HG03342 (cell line): ENCODE measurements at regions not wholly inside any gene's neighbourhood (a gene's known extent, or its start where the extent isn't known, plus 50 kb on each side); places are given as distances from the start of the nearest gene placed in this dataset.
"Not testable (repeated sequence)": the region's sequence is repeated elsewhere in the genome, so short reads cannot be mapped to it uniquely, and the experiment has no call there.

Experiments used
- ATAC-seq: cut with Tn5 transposase; IDR thresholded peaks from one replicate; pipeline ENCODE4 v1.9.1; 2021; ENCODE audit warnings: mild to moderate bottlenecking, moderate library complexity; ENCODE audit not compliant: unreplicated experiment

GRCh38 chr1:199808110-199808870 is 219.2 kb upstream of the NR5A2 start:
- ATAC-seq, result no peak

GRCh38 chr1:199809311-199809710 is 218.2 kb upstream of the NR5A2 start:
- ATAC-seq, result no peak

- ATAC-seq, result no peak
Observed at GRCh38 chr1:199811163-199811562, 216.3 kb upstream of the NR5A2 start.

GRCh38 chr1:199813198-199813597 is 214.3 kb upstream of the NR5A2 start:
- ATAC-seq, result no peak

GRCh38 chr1:199815947-199816346 is 211.6 kb upstream of the NR5A2 start:
- ATAC-seq, result no peak

- ATAC-seq, result no peak
Observed at GRCh38 chr1:199817266-199817665, 210.2 kb upstream of the NR5A2 start.

GRCh38 chr1:199821029-199821779 is 206.3 kb upstream of the NR5A2 start:
- ATAC-seq, result no peak

- no peak for ATAC-seq
Observed at GRCh38 chr1:199832451-199832850, 195.1 kb upstream of the NR5A2 start.

- no peak for ATAC-seq
Observed at GRCh38 chr1:199834711-199835110, 192.8 kb upstream of the NR5A2 start.

GRCh38 chr1:199836430-199836829 is 191.1 kb upstream of the NR5A2 start:
- no peak for ATAC-seq

GRCh38 chr1:199837321-199837720 is 190.2 kb upstream of the NR5A2 start:
- ATAC-seq, result no peak

- not testable (repeated sequence) for ATAC-seq
Observed at GRCh38 chr1:199839608-199840007, 187.9 kb upstream of the NR5A2 start.

- ATAC-seq, result not testable (repeated sequence)
Observed at GRCh38 chr1:199843096-199843495, 184.4 kb upstream of the NR5A2 start.

- no peak for ATAC-seq
Observed at GRCh38 chr1:199843861-199844260, 183.6 kb upstream of the NR5A2 start.

- no peak for ATAC-seq
Observed at GRCh38 chr1:199847021-199847420, 180.5 kb upstream of the NR5A2 start.

GRCh38 chr1:199851439-199852140 is 175.9 kb upstream of the NR5A2 start:
- ATAC-seq, result no peak

- ATAC-seq, result no peak
Observed at GRCh38 chr1:199854686-199855321, 172.7 kb upstream of the NR5A2 start.

GRCh38 chr1:199855580-199855979 is 171.9 kb upstream of the NR5A2 start:
- ATAC-seq, result no peak

- ATAC-seq, result no peak
Observed at GRCh38 chr1:199856216-199856780, 171.2 kb upstream of the NR5A2 start.

GRCh38 chr1:199857108-199857507 is 170.4 kb upstream of the NR5A2 start:
- no peak for ATAC-seq

- no peak for ATAC-seq
Observed at GRCh38 chr1:199857516-199857915, 170.0 kb upstream of the NR5A2 start.
